ENCODE measurements at regions not wholly inside any gene's neighbourhood (a gene's known extent, or its start where the extent isn't known, plus 50 kb on each side); places are given as distances from the start of the nearest gene placed in this dataset.

GRCh38 chr5:115072266-115073064 lies 97.2 kb downstream of the TRIM36 start:
- peaks cover 18% of the 10 kb centered on the region for H3K4me1 Mint-ChIP-seq
- ATAC-seq (no peak), DNase-seq (no peak)
- ChIA-PET CTCF (interaction anchor here (0.7 to 0.9 kb wide), 2 partner anchors 70 to 358 kb away, joined by 3 to 4 read pairs; no protein-coding TSS in a partner anchor), POLR2A (no interaction called here)
- peaks cover 31% of the 10 kb centered on the region for H3K27me3 Mint-ChIP-seq
- no peak overlapping the region for H3K4me3 Mint-ChIP-seq
- H3K9me3 Mint-ChIP-seq (ENCODE audit: low read depth): no peaks in the 10 kb centered on the region
- H3K36me3 Mint-ChIP-seq (ENCODE audit: low read depth): no peaks in the 10 kb centered on the region
- intact Hi-C loops (cut with DNase I, micrococcal nuclease): no loop called here
- H3K27ac Mint-ChIP-seq: no peak overlapping the region

DNA sequence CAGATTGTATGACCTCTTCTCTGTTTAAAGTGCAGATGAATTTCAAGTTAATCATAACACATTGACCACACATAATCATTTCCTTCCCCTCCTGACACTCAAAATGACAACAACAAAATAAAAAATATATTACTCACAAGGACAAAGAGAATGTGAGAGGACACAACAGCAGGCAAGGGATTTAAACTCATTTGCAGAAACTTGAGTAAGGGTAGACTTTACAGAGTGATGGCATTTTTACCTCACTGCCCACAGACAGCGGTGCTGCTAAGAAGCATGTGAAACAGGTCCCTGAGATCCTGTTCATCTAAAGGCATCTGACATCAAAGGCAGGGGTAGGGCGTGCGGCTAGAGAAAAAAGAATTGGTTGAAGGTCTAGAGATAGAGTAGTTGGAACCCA lies 99.0 kb downstream of the TRIM36 start:
- ChIA-PET POLR2A (no interaction called here), CTCF (interaction anchor here (1.6 kb wide), 1 partner anchor 27 kb away, joined by 5 read pairs; no protein-coding TSS in a partner anchor)
- DNase-seq (no peak), ATAC-seq (no peak)
- Mint-ChIP-seq H3K36me3 (ENCODE audit: low read depth) (no peaks in the 10 kb centered on the region), H3K4me3 (no peak overlapping the region), H3K27ac (no peak overlapping the region), H3K4me1 (peaks cover 18% of the 10 kb centered on the region), H3K9me3 (ENCODE audit: low read depth) (no peaks in the 10 kb centered on the region), H3K27me3 (peaks cover 28% of the 10 kb centered on the region)
- intact Hi-C loops (cut with DNase I, micrococcal nuclease): no loop called here

DNA sequence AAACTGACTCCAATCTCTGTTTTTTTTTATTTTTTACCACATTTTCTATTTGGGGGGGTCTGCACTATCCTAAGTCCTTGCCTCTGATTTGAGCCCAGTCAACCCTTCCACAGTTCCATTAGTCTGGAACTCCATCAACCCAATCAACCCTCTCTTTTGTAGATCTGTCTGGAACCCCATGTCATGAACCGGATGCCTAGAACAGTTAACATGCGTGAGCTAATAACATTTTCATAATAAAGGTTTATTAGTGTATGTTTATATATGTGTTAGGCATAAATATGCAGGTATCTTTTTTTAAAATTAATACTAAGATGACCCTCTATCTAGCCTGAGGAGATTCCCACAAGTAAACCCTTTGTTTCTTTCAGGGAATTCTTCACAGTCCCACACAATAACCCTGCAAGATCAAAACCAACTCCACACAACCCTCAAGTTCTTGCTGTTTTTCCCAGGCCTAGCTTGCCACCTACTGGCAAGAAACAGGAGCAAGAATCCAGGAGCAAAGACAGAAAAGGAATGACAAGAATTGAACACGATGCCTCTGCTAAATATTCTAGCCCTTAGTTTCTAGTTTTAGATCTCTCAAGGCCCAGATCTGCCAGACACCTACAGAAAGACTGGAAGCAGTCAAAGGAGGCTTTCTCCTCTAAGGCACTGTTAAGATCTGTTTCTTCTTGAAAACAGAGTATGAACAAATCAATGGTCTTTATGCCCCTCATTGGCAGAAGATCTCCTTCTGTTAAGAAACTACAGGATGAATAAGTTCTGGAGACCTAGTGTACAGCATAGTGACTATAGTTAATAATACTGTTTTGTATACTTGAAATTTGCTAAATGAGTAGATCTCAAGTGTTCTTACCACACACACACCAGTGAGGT lies 100.4 kb downstream of the TRIM36 start:
- Mint-ChIP-seq H3K4me1 (peaks cover 18% of the 10 kb centered on the region), H3K27ac (peak overlapping the region; percentile 55), H3K36me3 (ENCODE audit: low read depth) (no peaks in the 10 kb centered on the region), H3K27me3 (peaks cover 28% of the 10 kb centered on the region), H3K9me3 (ENCODE audit: low read depth) (no peaks in the 10 kb centered on the region), H3K4me3 (no peak overlapping the region)
- ChIA-PET POLR2A (interaction anchor here (0.6 to 0.7 kb wide), 2 partner anchors 66 to 324 kb away, joined by 4 to 7 read pairs; no protein-coding TSS in a partner anchor), CTCF (interaction anchor here (0.6 to 2.7 kb wide), 12 partner anchors 24 to 1771 kb away, joined by 3 to 7 read pairs (median 3); no protein-coding TSS in a partner anchor)
- DNase-seq (peak; percentile 35), ATAC-seq (peak; percentile 20)
- intact Hi-C loops (cut with DNase I, micrococcal nuclease): loop anchor here in 1 of 2 experiments (1.0 to 5.0 kb wide), 3 partner anchors 617 to 1457 kb away; no protein-coding TSS in a partner anchor

GRCh38 chr5:115068239-115069086 lies 101.2 kb downstream of the TRIM36 start:
- no peak overlapping the region for H3K4me3 Mint-ChIP-seq
- ChIA-PET CTCF (interaction anchor here (0.6 to 2.7 kb wide), 10 partner anchors 30 to 1772 kb away, joined by 3 to 7 read pairs (median 3); no protein-coding TSS in a partner anchor), POLR2A (interaction anchor here (0.6 to 0.7 kb wide), 2 partner anchors 65 to 325 kb away, joined by 4 to 7 read pairs; no protein-coding TSS in a partner anchor)
- ATAC-seq (peak; percentile 91), DNase-seq (peak; percentile 61)
- intact Hi-C loops (cut with DNase I, micrococcal nuclease): loop anchor here in 1 of 2 experiments (1.0 to 5.0 kb wide), 3 partner anchors 616 to 1456 kb away; no protein-coding TSS in a partner anchor
- H3K27ac Mint-ChIP-seq: peak overlapping the region; percentile 55
- H3K9me3 Mint-ChIP-seq (ENCODE audit: low read depth): no peaks in the 10 kb centered on the region
- peaks cover 23% of the 10 kb centered on the region for H3K27me3 Mint-ChIP-seq
- peaks cover 18% of the 10 kb centered on the region for H3K4me1 Mint-ChIP-seq
- H3K36me3 Mint-ChIP-seq (ENCODE audit: low read depth): no peaks in the 10 kb centered on the region

DNA sequence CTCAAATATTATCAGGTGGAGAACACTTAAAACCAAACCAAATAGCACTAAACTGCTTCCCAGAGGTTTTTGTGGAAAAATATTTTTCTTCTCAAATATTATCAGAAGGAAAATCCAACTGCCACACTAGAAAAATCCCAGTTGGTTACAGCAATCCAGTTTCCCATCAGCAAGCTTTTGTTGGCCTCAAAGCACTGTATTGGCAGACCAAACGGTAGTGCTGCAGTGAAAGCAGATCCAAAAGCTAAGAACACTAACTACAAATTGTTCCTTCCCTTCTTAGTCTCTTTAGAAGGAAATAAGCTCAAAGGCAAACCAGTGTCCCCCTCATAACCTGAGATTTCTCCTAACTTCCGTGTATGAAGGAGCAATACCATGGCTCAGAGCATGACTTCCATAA lies 105.3 kb downstream of the TRIM36 start:
- peaks cover 3% of the 10 kb centered on the region for H3K27me3 Mint-ChIP-seq
- no peak overlapping the region for H3K4me3 Mint-ChIP-seq
- H3K36me3 Mint-ChIP-seq (ENCODE audit: low read depth): no peaks in the 10 kb centered on the region
- POLR2A ChIA-PET: no interaction called here
- DNase-seq (no peak), ATAC-seq (no peak)
- peaks cover 14% of the 10 kb centered on the region for H3K4me1 Mint-ChIP-seq
- CTCF ChIA-PET: no interaction called here
- no peak overlapping the region for H3K27ac Mint-ChIP-seq
- intact Hi-C loops (cut with DNase I, micrococcal nuclease): no loop called here
- no peaks in the 10 kb centered on the region for H3K9me3 Mint-ChIP-seq (ENCODE audit: low read depth)

DNA sequence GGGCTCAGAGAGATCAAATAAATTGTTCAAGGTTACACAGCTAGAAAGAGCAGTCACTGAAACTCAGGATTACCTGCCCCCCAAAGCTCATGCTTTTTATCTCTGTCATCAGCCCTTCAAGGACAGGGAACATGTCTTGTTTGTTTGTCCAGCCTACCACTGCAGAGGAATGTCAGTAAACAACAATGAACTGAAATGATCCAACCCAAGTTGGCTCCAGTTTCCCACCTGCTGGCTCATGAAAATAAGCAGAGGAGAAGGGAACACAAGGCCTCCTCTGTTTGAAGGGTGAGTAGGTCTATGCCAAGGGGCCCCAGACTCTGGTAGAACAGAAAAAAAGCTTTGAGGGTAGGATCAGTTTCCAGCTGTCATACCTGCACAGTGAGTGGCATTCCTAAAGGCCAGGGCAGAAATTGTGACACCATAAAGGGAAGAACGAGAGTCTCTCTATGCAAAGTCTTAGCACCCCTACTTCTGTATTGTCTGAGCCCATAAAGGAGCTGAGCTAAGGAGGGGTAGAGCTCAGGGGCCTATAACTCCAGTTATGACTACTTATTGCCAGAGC lies 115.2 kb downstream of the TRIM36 start:
- Mint-ChIP-seq H3K36me3 (ENCODE audit: low read depth) (no peaks in the 10 kb centered on the region), H3K27ac (no peak overlapping the region), H3K27me3 (peaks cover 5% of the 10 kb centered on the region), H3K4me1 (no peaks in the 10 kb centered on the region), H3K9me3 (ENCODE audit: low read depth) (no peaks in the 10 kb centered on the region), H3K4me3 (no peak overlapping the region)
- DNase-seq (no peak), ATAC-seq (no peak)
- intact Hi-C loops (cut with DNase I, micrococcal nuclease): no loop called here
- POLR2A ChIA-PET: no interaction called here
- CTCF ChIA-PET: no interaction called here

DNA sequence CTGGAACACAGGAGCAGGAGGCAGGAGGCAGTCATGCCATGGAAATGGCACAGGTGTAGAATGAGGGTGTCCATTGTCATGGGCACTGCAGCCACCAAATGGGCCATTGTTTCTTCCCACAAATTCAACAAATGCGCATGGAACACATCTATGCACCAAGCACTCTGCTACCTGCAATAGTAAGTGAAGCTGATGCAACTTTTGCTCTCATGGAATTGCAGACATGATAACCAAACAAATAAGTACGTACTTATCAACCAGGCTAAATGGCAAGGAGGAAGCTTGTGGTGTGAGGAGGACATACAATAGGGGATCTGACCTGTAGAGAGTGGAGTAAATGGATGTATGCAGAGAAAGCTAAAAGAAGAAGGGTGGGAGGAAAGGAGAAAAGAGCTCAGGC lies 116.8 kb downstream of the TRIM36 start:
- ATAC-seq (no peak), DNase-seq (no peak)
- H3K27me3 Mint-ChIP-seq: peaks cover 9% of the 10 kb centered on the region
- no peaks in the 10 kb centered on the region for H3K9me3 Mint-ChIP-seq (ENCODE audit: low read depth)
- H3K4me3 Mint-ChIP-seq: no peak overlapping the region
- H3K27ac Mint-ChIP-seq: no peak overlapping the region
- ChIA-PET POLR2A (no interaction called here), CTCF (no interaction called here)
- no peaks in the 10 kb centered on the region for H3K4me1 Mint-ChIP-seq
- H3K36me3 Mint-ChIP-seq (ENCODE audit: low read depth): no peaks in the 10 kb centered on the region
- intact Hi-C loops (cut with DNase I, micrococcal nuclease): no loop called here

DNA sequence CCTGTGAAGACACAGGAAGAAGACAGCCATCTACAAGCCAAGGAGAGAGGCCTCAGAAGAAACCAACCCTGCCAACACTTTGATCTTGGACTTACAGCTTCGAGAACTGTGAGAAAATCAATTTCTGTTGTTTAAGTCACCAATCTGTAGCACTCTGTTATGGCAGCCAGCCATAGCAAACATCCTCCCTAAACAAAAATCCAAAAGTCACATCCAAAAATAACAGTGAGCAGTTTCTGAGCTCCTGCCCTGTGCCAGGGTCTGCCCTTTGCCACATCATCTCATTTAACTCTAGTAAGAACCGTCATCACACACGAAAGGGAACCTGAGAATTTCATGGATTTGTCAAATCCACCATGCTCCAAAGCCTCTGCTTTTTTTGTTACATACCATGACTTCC lies 118.8 kb downstream of the TRIM36 start:
- Mint-ChIP-seq H3K9me3 (ENCODE audit: low read depth) (no peaks in the 10 kb centered on the region), H3K27ac (no peak overlapping the region), H3K27me3 (peaks cover 7% of the 10 kb centered on the region), H3K4me1 (no peaks in the 10 kb centered on the region), H3K36me3 (ENCODE audit: low read depth) (no peaks in the 10 kb centered on the region), H3K4me3 (no peak overlapping the region)
- ChIA-PET CTCF (no interaction called here), POLR2A (no interaction called here)
- DNase-seq: no peak
- no peak for ATAC-seq
- intact Hi-C loops (cut with DNase I, micrococcal nuclease): no loop called here

DNA sequence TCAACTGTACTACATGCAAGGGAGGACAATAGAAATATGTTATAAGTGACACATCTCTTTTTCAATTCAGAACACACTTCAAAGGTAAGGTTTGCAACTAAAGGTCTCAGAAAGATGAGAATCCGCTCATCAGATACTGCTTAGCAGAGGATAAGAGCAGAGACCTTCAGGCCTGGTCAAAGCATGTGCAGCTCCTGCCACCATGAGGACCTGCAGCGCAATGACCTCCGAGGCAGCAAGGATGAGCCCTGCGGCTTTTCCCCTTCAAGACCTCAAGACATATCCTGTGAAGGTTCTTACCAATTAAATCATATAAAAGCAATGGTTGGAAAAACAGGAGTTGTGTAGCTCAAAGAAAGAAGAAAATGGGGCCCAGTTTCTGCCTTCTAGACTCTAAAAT lies 135.8 kb downstream of the TRIM36 start:
- intact Hi-C loops (cut with DNase I, micrococcal nuclease): no loop called here
- CTCF ChIA-PET: no interaction called here
- Mint-ChIP-seq H3K4me1 (no peaks in the 10 kb centered on the region), H3K36me3 (ENCODE audit: low read depth) (no peaks in the 10 kb centered on the region), H3K9me3 (ENCODE audit: low read depth) (peaks cover 4% of the 10 kb centered on the region), H3K27ac (no peak overlapping the region), H3K4me3 (no peak overlapping the region), H3K27me3 (peaks cover 1% of the 10 kb centered on the region)
- ATAC-seq (no peak), DNase-seq (peak; percentile 11)
- POLR2A ChIA-PET: no interaction called here

DNA sequence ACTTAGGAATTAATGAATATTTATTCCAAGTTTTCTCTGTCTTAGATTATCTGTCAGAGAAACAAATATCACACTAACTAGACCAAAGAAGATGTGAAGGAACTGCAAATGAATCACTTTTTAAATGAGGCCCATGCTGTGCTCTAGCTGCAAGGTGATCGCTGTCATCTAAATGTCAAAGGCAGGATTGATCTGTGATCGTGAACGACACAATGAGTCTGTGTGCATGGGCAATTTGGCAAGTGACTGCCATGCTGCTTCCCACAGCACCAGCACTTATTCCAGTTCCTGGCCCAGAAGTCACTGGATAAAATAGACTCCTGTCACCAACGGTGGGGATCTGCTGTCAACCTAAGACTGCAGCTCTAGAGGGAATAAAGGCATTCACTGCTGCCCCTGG lies 141.2 kb downstream of the TRIM36 start:
- POLR2A ChIA-PET: no interaction called here
- H3K4me3 Mint-ChIP-seq: no peak overlapping the region
- H3K4me1 Mint-ChIP-seq: no peaks in the 10 kb centered on the region
- intact Hi-C loops (cut with DNase I, micrococcal nuclease): no loop called here
- H3K36me3 Mint-ChIP-seq (ENCODE audit: low read depth): no peaks in the 10 kb centered on the region
- CTCF ChIA-PET: no interaction called here
- no peak overlapping the region for H3K27ac Mint-ChIP-seq
- H3K27me3 Mint-ChIP-seq: peaks cover 9% of the 10 kb centered on the region
- H3K9me3 Mint-ChIP-seq (ENCODE audit: low read depth): peaks cover 1% of the 10 kb centered on the region
- DNase-seq: no peak
- no peak for ATAC-seq

- CTCF ChIA-PET: interaction anchor here (0.6 kb wide), 1 partner anchor 44 kb away, joined by 3 read pairs; no protein-coding TSS in a partner anchor
- DNase-seq (no peak), ATAC-seq (no peak)
- Mint-ChIP-seq H3K27me3 (peaks cover 7% of the 10 kb centered on the region), H3K4me1 (no peaks in the 10 kb centered on the region), H3K36me3 (ENCODE audit: low read depth) (no peaks in the 10 kb centered on the region), H3K27ac (no peak overlapping the region), H3K4me3 (no peak overlapping the region), H3K9me3 (ENCODE audit: low read depth) (no peaks in the 10 kb centered on the region)
- POLR2A ChIA-PET: no interaction called here
- intact Hi-C loops (cut with DNase I, micrococcal nuclease): no loop called here
Observed at GRCh38 chr5:115024922-115025321, 144.8 kb downstream of the TRIM36 start.

Data from activated CD4-positive, alpha-beta T cell treated with anti-CD3 and anti-CD28 coated beads for 36 hours (primary cell).